Stimulated activated naive CD8-positive, alpha-beta T cell treated with anti-CD3 and anti-CD28 coated beads, Interleukin-15, amount 100 ng/mL, for 72 hours (primary cell): ENCODE measurements at regions not wholly inside any gene's neighbourhood (a gene's known extent, or its start where the extent isn't known, plus 50 kb on each side); places are given as distances from the start of the nearest gene placed in this dataset.
A peak's percentile ranks its signal among the peaks of the same experiment; 100 is the strongest.
"Not testable (repeated sequence)": the region's sequence is repeated elsewhere in the genome, so short reads cannot be mapped to it uniquely, and the experiment has no call there.

ENCODE experiments used
- ATAC-seq: fragments of 150-1000 bp; cut with Tn5 transposase; 2 replicates; pipeline ENCODE4 v1.10.0; 2021; ENCODE audit warnings: mild to moderate bottlenecking, moderate library complexity
- DNase-seq, 2 donors: peaks; one replicate each; pipeline ENCODE4 v3.0.0; 2021 to 2022
- H3K27ac Mint-ChIP-seq, 2 donors: one replicate each; pipeline ENCODE4 v1.8.0; 2022; ENCODE audit warnings: mild to moderate bottlenecking in 2 of 2, mixed read lengths in 2 of 2, moderate library complexity in 2 of 2
- H3K27me3 Mint-ChIP-seq: one replicate; pipeline ENCODE4 v1.8.0; 2022; ENCODE audit warnings: mixed read lengths
- H3K4me1 Mint-ChIP-seq: one replicate; pipeline ENCODE4 v1.8.0; 2022; ENCODE audit warnings: mild to moderate bottlenecking, mixed read lengths
- H3K4me3 Mint-ChIP-seq, 2 donors: one replicate each; pipeline ENCODE4 v1.8.0; 2022; ENCODE audit warnings: mild to moderate bottlenecking in 2 of 2, mixed read lengths in 2 of 2, moderate library complexity in 1 of 2
- H3K9me3 Mint-ChIP-seq, 2 donors: one replicate each; pipeline ENCODE4 v1.8.0; 2022; ENCODE audit warnings: mixed read lengths in 2 of 2

GRCh38 chr20:1845163-1845523 is 50.1 kb upstream of the SIRPA start:
- H3K27ac Mint-ChIP-seq: no peak overlapping the region
- ATAC-seq: peak; percentile 15
- peaks cover 8% of the 10 kb centered on the region for H3K27me3 Mint-ChIP-seq
- peaks cover 11 to 13% of the 10 kb centered on the region in 2 donors for H3K9me3 Mint-ChIP-seq
- peaks cover 15% of the 10 kb centered on the region for H3K4me1 Mint-ChIP-seq
- H3K4me3 Mint-ChIP-seq: no peak overlapping the region
- no peak for DNase-seq

- Mint-ChIP-seq H3K27ac (peak overlapping the region; percentile 51 to 84), H3K4me1 (peaks cover 12% of the 10 kb centered on the region), H3K4me3 (peak overlapping the region in 1 of 2 donors; percentile 8), H3K27me3 (peaks cover 8% of the 10 kb centered on the region), H3K9me3 (peaks cover 11 to 13% of the 10 kb centered on the region in 2 donors)
- peak; percentile 98 for ATAC-seq
- peak; percentile 48 to 79 for DNase-seq
Observed at GRCh38 chr20:1844325-1845162, 50.7 kb upstream of the SIRPA start.

- H3K9me3 Mint-ChIP-seq: peaks cover 6 to 13% of the 10 kb centered on the region in 2 donors
- peaks cover under 1% of the 10 kb centered on the region for H3K27me3 Mint-ChIP-seq
- H3K4me3 Mint-ChIP-seq: no peak overlapping the region
- DNase-seq: no peak
- peaks cover 12% of the 10 kb centered on the region for H3K4me1 Mint-ChIP-seq
- H3K27ac Mint-ChIP-seq: no peak overlapping the region
- no peak for ATAC-seq
Observed at GRCh38 chr20:1842281-1842680, 52.9 kb upstream of the SIRPA start.

- peak overlapping the region in 1 of 2 donors; percentile 30 for H3K27ac Mint-ChIP-seq
- no peak for DNase-seq
- peaks cover 5% of the 10 kb centered on the region for H3K27me3 Mint-ChIP-seq
- no peak for ATAC-seq
- H3K9me3 Mint-ChIP-seq: peaks cover 1 to 8% of the 10 kb centered on the region in 2 donors
- H3K4me3 Mint-ChIP-seq: no peak overlapping the region
- peaks cover 12% of the 10 kb centered on the region for H3K4me1 Mint-ChIP-seq
Observed at GRCh38 chr20:1841554-1842140, 53.6 kb upstream of the SIRPA start.

- Mint-ChIP-seq H3K4me3 (no peak overlapping the region), H3K4me1 (peaks cover 12% of the 10 kb centered on the region), H3K27ac (peak overlapping the region in 1 of 2 donors; percentile 62), H3K9me3 (peaks cover 0 to 2% of the 10 kb centered on the region in 2 donors), H3K27me3 (peaks cover 9% of the 10 kb centered on the region)
- ATAC-seq (no peak), DNase-seq (no peak)
Observed at GRCh38 chr20:1840817-1841553, 54.2 kb upstream of the SIRPA start.

- not testable (repeated sequence) for H3K4me1 Mint-ChIP-seq, DNase-seq
Observed at GRCh38 chr20:1839376-1840317, 55.6 kb upstream of the SIRPA start.

DNA sequence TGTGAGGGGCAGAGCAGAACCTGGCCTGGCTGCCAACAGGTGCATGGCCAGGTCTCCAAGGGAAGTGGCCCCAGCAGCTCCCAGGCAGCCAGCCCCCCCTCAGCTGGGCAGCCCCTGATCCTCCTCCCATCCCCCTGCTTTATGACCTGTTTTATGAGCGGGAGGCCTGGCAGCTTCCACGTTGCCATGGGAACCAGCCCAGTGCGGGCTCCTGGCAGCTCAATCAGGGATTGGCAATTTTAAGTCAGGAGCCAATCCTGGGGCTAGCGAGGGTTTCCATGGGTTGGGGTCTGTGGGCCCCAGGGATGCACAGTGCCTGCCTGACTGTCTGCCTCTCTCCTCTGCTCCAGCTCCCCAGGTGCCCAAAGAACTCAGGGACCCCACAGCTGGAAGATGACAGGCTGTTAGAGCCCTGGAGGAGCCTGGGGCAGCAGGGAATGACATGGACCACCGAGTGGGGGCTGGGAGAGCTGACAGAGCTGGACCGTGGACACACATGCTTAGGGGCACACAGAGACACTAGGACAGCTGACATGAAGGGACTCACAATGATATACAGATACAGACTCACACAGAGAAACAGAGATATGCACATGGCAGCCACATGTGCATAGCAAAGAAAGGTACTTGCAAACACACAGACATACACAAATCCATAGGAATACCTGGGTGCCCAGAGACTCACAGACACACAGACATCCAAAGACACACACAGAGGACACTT is 56.5 kb upstream of the SIRPA start:
- peaks cover 9% of the 10 kb centered on the region for H3K27me3 Mint-ChIP-seq
- no peak for ATAC-seq
- H3K4me3 Mint-ChIP-seq: no peak overlapping the region

More at GRCh38 chr20:1839376-1840317, 55.6 kb upstream of the SIRPA start:
- ATAC-seq, H3K4me3 Mint-ChIP-seq, H3K9me3 Mint-ChIP-seq, H3K27me3 Mint-ChIP-seq: not testable (repeated sequence)
- H3K27ac Mint-ChIP-seq: peak overlapping the region in 1 of 2 donors; percentile 0

GRCh38 chr20:1835186-1836035 is 59.8 kb upstream of the SIRPA start:
- DNase-seq (no peak), ATAC-seq (no peak)
- Mint-ChIP-seq H3K9me3 (no peaks in the 10 kb centered on the region), H3K4me3 (no peak overlapping the region), H3K27me3 (peaks cover 24% of the 10 kb centered on the region), H3K4me1 (no peaks in the 10 kb centered on the region), H3K27ac (no peak overlapping the region)

More for the DNA sequence above, 56.5 kb upstream of the SIRPA start:
- Mint-ChIP-seq H3K9me3 (no peaks in the 10 kb centered on the region), H3K27ac (no peak overlapping the region), H3K4me1 (no peaks in the 10 kb centered on the region)
- DNase-seq: no peak

- ATAC-seq (no peak), DNase-seq (no peak)
- H3K27ac Mint-ChIP-seq: no peak overlapping the region
- no peaks in the 10 kb centered on the region for H3K4me1 Mint-ChIP-seq
- no peaks in the 10 kb centered on the region for H3K9me3 Mint-ChIP-seq
- peaks cover 32% of the 10 kb centered on the region for H3K27me3 Mint-ChIP-seq
- H3K4me3 Mint-ChIP-seq: no peak overlapping the region
Observed at GRCh38 chr20:1833728-1834726, 61.2 kb upstream of the SIRPA start.

- DNase-seq (no peak), ATAC-seq (no peak)
- Mint-ChIP-seq H3K4me3 (no peak overlapping the region), H3K27ac (no peak overlapping the region), H3K9me3 (no peaks in the 10 kb centered on the region), H3K4me1 (no peaks in the 10 kb centered on the region), H3K27me3 (peaks cover 33% of the 10 kb centered on the region)
Observed at GRCh38 chr20:1833216-1833615, 62.0 kb upstream of the SIRPA start.

GRCh38 chr20:1832634-1833033 is 62.6 kb upstream of the SIRPA start:
- no peak for DNase-seq
- Mint-ChIP-seq H3K27ac (no peak overlapping the region), H3K4me1 (no peaks in the 10 kb centered on the region), H3K27me3 (peaks cover 33% of the 10 kb centered on the region), H3K9me3 (no peaks in the 10 kb centered on the region), H3K4me3 (no peak overlapping the region)
- ATAC-seq: no peak

GRCh38 chr20:1831606-1832005 is 63.6 kb upstream of the SIRPA start:
- DNase-seq: no peak
- Mint-ChIP-seq H3K27me3 (peaks cover 28% of the 10 kb centered on the region), H3K4me1 (no peaks in the 10 kb centered on the region), H3K4me3 (no peak overlapping the region), H3K27ac (no peak overlapping the region), H3K9me3 (no peaks in the 10 kb centered on the region)
- ATAC-seq: no peak

DNA sequence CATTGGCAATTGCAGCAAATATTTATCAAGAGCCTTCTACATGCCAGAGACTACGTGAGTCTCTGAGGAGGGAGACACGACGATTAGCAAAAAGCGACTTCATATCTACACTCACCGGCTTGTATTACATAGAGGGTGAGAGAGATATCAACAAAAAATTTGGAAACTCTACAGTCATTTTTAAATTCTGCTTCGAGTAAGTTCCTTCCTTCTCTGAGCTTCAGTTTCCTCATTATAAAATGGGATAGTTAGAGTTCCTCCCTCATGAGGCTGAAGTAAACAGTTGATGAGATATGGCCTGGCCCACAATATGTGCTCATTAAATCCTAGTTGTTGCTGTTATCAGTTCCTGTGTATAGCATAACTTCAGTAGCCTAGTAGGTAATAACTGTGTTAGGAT is 64.1 kb upstream of the SIRPA start:
- Mint-ChIP-seq H3K27ac (peak overlapping the region in 1 of 2 donors; percentile 2), H3K4me1 (no peaks in the 10 kb centered on the region), H3K9me3 (no peaks in the 10 kb centered on the region), H3K4me3 (no peak overlapping the region), H3K27me3 (peaks cover 23% of the 10 kb centered on the region)
- no peak for DNase-seq
- no peak for ATAC-seq
